ENCODE measurements at regions not wholly inside any gene's neighbourhood (a gene's known extent, or its start where the extent isn't known, plus 50 kb on each side); places are given as distances from the start of the nearest gene placed in this dataset.
"Not testable (repeated sequence)": the region's sequence is repeated elsewhere in the genome, so short reads cannot be mapped to it uniquely, and the experiment has no call there.

- ATAC-seq, result no peak
- no peak for DNase-seq
Observed at GRCh38 chr11:129637983-129638776, 177.5 kb upstream of the TMEM45B start.

DNA sequence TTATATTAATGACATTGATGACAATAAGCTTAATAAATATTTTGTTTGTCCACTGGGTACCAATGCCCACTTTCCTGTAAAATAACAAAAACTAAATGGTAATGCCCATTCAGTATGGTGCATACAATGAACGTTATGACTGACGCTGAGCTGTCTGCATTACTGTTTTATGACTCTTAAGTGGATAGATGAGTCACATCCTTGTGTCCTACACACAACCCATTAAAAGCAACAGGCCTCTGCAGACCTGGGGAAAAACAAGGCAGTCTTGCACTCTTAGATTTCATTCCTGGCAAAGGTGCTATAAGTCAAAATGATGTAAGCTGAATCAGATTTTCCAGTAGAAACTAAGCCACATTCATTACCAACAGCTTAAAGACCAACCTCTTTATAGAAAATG is 176.3 kb upstream of the TMEM45B start:
- DNase-seq, result peak; percentile 21

GRCh38 chr11:129640671-129641070 is 175.0 kb upstream of the TMEM45B start:
- DNase-seq, result no peak
- ATAC-seq, result no peak

More for the DNA sequence above, 176.3 kb upstream of the TMEM45B start:
- peak; percentile 84 for ATAC-seq

GRCh38 chr11:129643031-129643721 is 172.5 kb upstream of the TMEM45B start:
- DNase-seq, result peak; percentile 14
- ATAC-seq, result peak; percentile 71

DNA sequence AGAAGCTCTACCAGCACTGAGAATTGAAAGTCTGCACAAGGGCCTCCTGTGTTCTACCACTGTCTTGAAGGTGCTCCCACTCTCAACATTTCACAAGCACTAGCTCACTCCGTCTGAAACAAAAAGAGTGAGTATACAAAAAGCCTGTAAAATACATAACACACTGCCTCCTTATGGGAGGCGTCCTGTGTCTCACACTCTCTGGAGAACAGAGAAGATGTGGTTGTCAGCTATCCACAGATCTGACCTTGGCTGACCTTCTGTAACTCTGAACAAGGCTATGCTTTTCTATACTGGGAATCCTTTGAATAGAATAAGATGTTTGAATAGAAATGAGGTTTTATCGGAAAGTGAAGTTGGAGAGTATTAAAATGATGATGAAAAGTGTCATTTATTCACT is 171.3 kb upstream of the TMEM45B start:
- ATAC-seq, result no peak
- DNase-seq, result no peak

DNA sequence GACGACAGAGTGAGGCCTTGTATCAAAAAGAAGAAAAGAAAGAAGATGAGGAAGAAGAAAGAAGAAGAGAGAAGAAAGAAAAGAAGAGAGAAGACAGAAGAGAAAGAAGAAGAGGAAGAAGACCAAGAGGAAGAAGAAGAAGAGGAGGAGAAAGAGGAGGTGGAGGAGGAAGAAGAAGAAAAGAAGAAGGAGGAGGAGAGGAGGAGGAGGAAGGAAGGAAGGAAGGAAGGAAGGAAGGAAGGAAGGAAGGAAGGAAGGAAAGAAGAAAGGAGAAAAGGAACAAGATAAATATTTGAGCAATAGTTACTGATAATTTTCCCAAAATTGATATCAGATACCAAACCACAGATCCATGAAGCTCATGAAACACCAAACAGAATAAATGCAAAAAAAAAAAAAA is 169.7 kb upstream of the TMEM45B start:
- DNase-seq, result no peak
- no peak for ATAC-seq

- ATAC-seq, DNase-seq: not testable (repeated sequence)
Observed at GRCh38 chr11:129650044-129650443, 165.6 kb upstream of the TMEM45B start.

GRCh38 chr11:129652835-129653234 is 162.8 kb upstream of the TMEM45B start:
- DNase-seq (no peak), ATAC-seq (no peak)

DNA sequence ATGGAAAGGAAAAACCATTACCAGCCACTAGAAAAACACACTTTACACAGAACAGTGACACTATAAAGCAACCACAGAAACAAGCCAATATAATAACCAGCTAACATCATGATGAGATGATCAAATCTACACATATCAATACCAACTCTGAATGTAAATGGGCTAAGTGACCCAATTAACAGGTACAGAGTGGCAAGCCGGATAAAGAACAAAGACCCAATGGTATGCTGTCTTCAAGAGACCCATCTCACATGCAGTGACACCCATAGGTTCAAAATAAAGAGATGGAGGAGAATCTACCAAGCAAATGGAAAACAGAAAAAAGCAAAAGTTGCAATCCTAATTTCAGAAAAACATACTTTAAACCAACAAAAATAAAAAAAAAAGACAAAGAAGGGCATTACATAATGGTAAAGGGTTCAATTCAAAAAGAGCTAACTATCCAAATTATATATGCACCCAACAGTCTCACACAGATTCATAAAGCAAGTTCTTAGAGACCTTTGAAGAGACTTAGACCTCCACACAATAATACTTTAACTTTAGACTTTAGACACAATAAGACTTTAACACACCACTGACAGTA is 160.3 kb upstream of the TMEM45B start:
- ATAC-seq (no peak), DNase-seq (no peak)

DNA sequence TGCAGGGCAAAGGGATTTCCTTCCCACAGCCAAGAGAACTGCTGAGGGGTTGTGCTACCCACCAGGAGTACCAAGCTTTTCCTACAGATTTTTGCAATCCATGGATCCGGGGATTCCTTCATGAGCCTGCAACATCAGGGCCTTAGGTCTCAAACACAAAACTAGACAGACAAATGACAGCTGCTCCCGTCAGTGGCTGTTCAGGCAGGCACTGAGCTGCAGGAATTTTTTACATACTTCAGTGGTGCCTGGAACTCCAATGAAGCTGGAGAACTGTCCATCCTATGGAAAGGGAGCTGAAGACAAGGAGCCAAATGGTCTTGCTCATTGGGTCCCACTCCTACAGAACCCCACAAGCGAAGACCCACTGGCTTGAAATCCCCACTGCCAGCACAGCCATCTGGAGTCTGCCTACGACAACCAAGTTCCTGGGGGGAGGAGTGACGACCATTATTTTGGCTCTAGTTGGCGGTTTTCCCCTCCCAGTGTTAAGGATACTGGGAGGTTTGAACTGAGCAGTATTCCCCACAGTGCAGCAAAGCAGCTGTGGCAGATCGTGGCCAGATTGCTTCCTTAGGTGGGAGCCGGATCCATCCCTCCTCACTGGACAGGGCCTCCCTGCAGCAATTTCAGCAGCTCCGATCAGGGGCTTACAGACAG is 157.7 kb upstream of the TMEM45B start:
- DNase-seq (no peak), ATAC-seq (no peak)

DNA sequence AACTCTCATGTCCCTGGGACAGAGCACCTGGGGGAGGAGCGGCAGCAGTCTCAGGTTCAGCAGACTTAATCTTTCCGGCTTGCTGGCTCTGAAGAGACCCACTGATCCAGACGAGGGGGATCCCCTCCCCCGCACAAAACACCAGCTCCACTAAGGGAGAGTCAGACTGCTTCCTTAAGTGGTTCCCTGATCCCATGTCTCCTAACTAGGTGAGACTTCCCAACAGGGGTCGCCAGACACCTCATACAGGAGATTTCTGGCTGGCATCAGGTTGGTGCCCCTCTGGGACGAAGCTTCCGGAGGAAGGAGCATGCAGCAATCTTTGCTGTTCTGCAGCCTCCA is 157.2 kb upstream of the TMEM45B start:
- no peak for ATAC-seq
- no peak for DNase-seq

- DNase-seq, result no peak
- no peak for ATAC-seq
Observed at GRCh38 chr11:129680907-129681306, 134.7 kb upstream of the TMEM45B start.

DNA sequence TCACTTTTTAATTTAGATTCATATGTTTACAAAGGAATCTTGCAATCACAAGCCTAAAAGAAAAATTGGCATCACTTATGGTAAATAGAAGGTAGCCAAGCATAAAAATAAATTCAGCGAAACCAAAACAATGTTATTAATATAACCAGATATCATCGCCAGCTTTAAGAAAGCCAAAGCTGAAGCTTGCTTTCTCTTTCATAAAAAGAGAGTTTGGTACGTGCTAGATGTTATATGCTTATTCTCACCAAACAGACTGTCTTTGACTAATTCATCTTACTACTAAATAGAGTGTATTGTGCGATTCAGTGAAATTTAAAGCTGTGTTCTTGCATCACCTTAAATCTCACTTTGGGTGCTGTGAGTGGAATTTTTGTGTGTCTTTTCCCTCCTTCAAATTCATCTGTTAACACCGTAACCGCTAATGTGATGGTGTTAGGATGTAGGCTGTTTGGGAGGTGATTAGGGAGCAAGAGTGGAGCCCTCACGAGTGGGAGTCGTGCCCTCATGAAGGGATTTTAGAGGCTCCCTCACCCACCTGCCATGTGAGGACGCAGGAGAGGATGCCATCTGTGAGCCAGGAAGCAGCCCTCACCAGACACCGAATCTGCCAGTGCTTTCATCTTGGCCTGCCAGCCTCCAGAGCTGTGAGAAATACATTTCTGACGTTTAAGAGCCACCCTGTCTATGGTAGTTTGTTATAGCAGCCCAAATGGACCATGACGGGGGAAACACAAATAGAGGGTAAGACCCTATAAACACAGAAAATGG is 134.1 kb upstream of the TMEM45B start:
- no peak for ATAC-seq

GRCh38 chr11:129686269-129686668 is 129.4 kb upstream of the TMEM45B start:
- no peak for ATAC-seq
- DNase-seq, result no peak

More for the DNA sequence above, 134.1 kb upstream of the TMEM45B start:
- DNase-seq, result no peak

GRCh38 chr11:129691142-129691541 is 124.5 kb upstream of the TMEM45B start:
- ATAC-seq, result no peak
- no peak for DNase-seq

- ATAC-seq (no peak), DNase-seq (peak; percentile 32)
Observed at GRCh38 chr11:129694538-129694937, 121.1 kb upstream of the TMEM45B start.

GRCh38 chr11:129694966-129695365 is 120.7 kb upstream of the TMEM45B start:
- ATAC-seq (no peak), DNase-seq (no peak)

DNA sequence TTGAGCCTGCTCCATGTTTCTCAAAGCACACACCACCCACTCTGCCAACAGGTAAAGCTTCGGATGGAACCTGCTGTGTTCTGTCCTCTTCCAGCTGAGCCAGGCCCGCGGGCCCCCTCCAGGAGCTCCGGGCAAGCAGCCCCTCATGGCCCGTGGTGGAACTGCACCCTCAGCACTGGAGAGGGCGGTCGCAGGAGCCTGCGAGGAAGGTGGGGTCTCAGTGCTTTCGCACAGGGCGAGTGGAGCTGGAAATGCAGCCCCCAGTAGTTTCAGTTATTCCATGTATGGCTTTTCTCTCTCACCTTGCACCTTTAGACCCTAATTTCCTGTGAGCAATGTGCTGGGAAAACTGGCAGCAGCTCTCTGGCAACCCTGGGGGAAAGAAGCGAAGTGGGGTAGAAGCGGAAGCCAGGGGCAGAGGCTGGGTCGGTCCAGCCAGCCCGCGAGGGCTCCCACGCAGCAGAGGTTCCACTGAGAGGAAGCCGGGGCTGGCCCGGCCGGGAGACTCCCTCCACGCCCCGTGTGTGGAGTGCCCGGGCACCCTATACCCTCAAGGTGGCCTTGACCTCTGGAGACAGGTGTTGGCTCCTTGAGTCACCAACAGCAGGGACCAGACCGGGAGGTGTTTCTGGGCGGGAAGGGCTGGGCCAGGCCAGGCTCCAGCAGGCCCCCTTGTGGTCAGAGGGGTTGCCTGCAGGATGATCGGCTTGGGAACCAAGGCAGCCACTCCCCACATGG is 119.9 kb upstream of the TMEM45B start:
- peak; percentile 78 for DNase-seq
- ATAC-seq, result peak; percentile 89

- no peak for DNase-seq
- ATAC-seq, result no peak
Observed at GRCh38 chr11:129696309-129696989, 119.2 kb upstream of the TMEM45B start.

DNA sequence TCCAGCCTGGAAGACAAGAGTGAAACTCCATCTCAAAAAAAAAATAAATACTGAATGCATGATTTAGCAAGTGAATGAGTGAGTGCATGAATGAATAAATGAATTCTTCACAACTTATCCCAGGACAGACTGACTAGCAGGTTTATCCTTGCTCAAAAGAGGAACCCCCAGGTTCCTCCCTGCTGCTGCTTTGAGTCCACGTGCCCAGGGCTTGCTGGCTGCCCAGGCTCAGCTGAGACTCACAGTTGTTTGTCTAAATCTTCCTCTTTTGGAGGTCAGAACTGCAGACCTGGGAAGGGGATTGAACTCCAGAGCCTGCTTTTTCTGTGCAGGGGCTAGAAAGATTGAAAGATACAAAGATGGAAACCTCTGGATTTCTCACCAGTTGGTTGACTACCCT is 117.4 kb upstream of the TMEM45B start:
- DNase-seq (no peak), ATAC-seq (no peak)

All from stimulated activated naive CD8-positive, alpha-beta T cell treated with anti-CD3 and anti-CD28 coated beads, Interleukin-15, Interleukin-2, amounts not matched to agents 100 U/mL and 50 U/mL, for 24 hours (primary cell).